SK-N-SH (cell line): ENCODE measurements at regions not wholly inside any gene's neighbourhood (a gene's known extent, or its start where the extent isn't known, plus 50 kb on each side); places are given as distances from the start of the nearest gene placed in this dataset.

ENCODE experiments used
- EP300 ChIP-seq, 2 experiments: IDR thresholded peaks; 2 replicates each; pipeline versions ENCODE4 v1.4.0 to v1.6.1; 2012; ENCODE audit warnings: borderline replicate concordance in 1 of 2, low read depth in 1 of 2, low read length in 1 of 2
- JUND ChIP-seq: IDR thresholded peaks from 2 replicates; pipeline ENCODE4 v1.4.0; 2012
- MAX ChIP-seq: IDR thresholded peaks from 2 replicates; pipeline ENCODE4 v1.4.0; 2012; ENCODE audit warnings: low read depth
- RCOR1 ChIP-seq: fragments of 150-350 bp; IDR thresholded peaks from 2 replicates; pipeline ENCODE4 v1.6.1; 2017; ENCODE audit warnings: antibody characterized with exemption, low read length
- TCF12 ChIP-seq: IDR thresholded peaks from 2 replicates; pipeline ENCODE4 v1.4.0; 2012
- TF ChIP-seq, protein P1 (sequence below): fragments of 200-600 bp; sonication (generic); IDR thresholded peaks from 2 replicates; pipeline ENCODE4 v1.6.1; 2017; ENCODE audit warnings: antibody characterized with exemption, mild to moderate bottlenecking, moderate library complexity

DNA sequence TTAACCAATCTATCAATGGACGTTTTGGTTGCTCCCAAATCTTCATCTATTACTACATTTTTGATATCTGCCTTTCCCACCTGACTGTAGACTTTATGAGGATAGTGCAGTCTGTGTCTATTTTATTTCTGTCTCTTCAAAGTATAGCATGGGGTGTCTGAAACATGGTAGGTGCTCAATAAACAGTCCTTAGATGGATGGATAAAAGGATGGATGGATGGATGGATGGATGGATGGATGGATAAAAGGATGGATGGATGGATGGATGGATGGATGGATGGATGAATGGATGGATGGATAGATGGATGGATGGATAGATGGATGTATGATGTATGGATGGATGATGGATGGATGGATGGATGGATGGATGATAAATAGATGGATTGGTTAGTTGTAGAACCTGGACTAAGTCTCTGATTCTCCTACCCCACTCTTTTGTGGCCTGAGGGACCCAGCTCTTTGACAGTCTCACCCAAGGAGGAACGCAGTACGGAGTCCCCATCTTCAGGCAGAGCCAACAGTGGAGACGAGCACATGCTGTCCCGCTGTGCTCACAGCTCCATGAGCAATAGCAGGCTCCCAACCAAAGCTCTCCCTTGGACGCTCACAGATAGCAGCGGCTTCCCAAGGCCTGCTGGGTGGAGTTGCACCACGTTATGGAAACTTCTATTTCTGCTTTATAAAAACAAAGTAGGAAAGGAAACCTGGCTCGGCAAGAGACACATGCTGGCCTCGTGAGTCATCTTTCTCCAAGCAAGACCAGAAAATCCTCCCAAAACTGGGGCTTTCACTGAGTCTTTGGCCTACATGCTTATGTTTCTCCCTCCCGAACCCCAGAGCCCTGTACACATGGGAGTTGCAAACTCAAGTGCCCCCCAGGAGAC, 448.0 kb downstream of the MIAT start:
- TF ChIP-seq RCOR1 (no peak), EP300 (IDR thresholded peaks at IDR 0.05; ENCODE audit: borderline replicate concordance in 1 of 2, low read depth in 1 of 2, low read length in 1 of 2) (no peak), TCF12 (no peak), MAX (no peak), JUND (no peak)
- TF ChIP-seq, protein P1, sequence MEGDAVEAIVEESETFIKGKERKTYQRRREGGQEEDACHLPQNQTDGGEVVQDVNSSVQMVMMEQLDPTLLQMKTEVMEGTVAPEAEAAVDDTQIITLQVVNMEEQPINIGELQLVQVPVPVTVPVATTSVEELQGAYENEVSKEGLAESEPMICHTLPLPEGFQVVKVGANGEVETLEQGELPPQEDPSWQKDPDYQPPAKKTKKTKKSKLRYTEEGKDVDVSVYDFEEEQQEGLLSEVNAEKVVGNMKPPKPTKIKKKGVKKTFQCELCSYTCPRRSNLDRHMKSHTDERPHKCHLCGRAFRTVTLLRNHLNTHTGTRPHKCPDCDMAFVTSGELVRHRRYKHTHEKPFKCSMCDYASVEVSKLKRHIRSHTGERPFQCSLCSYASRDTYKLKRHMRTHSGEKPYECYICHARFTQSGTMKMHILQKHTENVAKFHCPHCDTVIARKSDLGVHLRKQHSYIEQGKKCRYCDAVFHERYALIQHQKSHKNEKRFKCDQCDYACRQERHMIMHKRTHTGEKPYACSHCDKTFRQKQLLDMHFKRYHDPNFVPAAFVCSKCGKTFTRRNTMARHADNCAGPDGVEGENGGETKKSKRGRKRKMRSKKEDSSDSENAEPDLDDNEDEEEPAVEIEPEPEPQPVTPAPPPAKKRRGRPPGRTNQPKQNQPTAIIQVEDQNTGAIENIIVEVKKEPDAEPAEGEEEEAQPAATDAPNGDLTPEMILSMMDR = no peak
